Naive thymus-derived CD4-positive, alpha-beta T cell (primary cell): ENCODE measurements at regions not wholly inside any gene's neighbourhood (a gene's known extent, or its start where the extent isn't known, plus 50 kb on each side); places are given as distances from the start of the nearest gene placed in this dataset.

ENCODE experiments used
- ATAC-seq: fragments of 150-1000 bp; cut with Tn5 transposase; 2 replicates; pipeline ENCODE4 v1.10.0; 2021; ENCODE audit warnings: mild to moderate bottlenecking, moderate library complexity
- CTCF ChIA-PET: fragments of 350-600 bp; sonication (Branson Sonifier 250); formaldehyde crosslinking; loops from one replicate; lab custom pipeline; 2021; ENCODE audit warnings: antibody characterized with exemption; lab: Charles Lee
- POLR2A ChIA-PET: fragments of 350-600 bp; sonication (Branson Sonifier 250); formaldehyde crosslinking; loops from one replicate; lab custom pipeline; 2021; ENCODE audit warnings: antibody characterized with exemption, inconsistent platforms; lab: Charles Lee
- DNase-seq, 9 donors: peaks; one replicate each; pipeline versions ENCODE4 v3.0.0 to v3.0.0-alpha.2; 2020 to 2022; ENCODE audit warnings: mixed read lengths in 1 of 9
- H3K27ac ChIP-seq: one replicate; pipeline ENCODE4 v1.7.0; 2013; ENCODE audit warnings: mild to moderate bottlenecking, low read depth, low read length, moderate library complexity
- H3K27me3 ChIP-seq, 2 donors: one replicate each; pipeline ENCODE4 v1.7.0; 2013; ENCODE audit warnings: low read length in 2 of 2, mild to moderate bottlenecking in 2 of 2, moderate library complexity in 2 of 2; ENCODE audit not compliant: control insufficient read depth in 2 of 2, insufficient read depth in 2 of 2
- H3K36me3 ChIP-seq, 3 experiments: 1 replicate in 2 of 3; 2 replicates in 1 of 3; pipeline ENCODE4 v1.7.0; 2013; ENCODE audit warnings: low read length in 3 of 3, mild to moderate bottlenecking in 3 of 3, moderate library complexity in 1 of 3; ENCODE audit not compliant: insufficient read depth in 3 of 3, control insufficient read depth in 2 of 3
- H3K4me1 ChIP-seq, 2 donors: one replicate each; pipeline ENCODE4 v1.7.0; 2013; ENCODE audit warnings: low read length in 2 of 2, mild to moderate bottlenecking in 2 of 2, moderate library complexity in 1 of 2; ENCODE audit not compliant: control insufficient read depth in 2 of 2, insufficient read depth in 2 of 2
- H3K4me3 ChIP-seq: 2 replicates; pipeline ENCODE4 v1.7.0; 2013; ENCODE audit warnings: mild to moderate bottlenecking, low read length
- H3K9me3 ChIP-seq, 3 experiments: 1 replicate in 2 of 3; 2 replicates in 1 of 3; pipeline ENCODE4 v1.7.0; 2013; ENCODE audit warnings: low read length in 3 of 3; ENCODE audit not compliant: control insufficient read depth in 2 of 3
- H3K27ac Mint-ChIP-seq, 9 donors: one replicate each; pipeline ENCODE4 v1.8.0; 2020 to 2022; ENCODE audit warnings: mixed read lengths in 9 of 9, mild to moderate bottlenecking in 8 of 9, moderate library complexity in 5 of 9, inconsistent platforms in 2 of 9
- H3K27me3 Mint-ChIP-seq, 5 donors: one replicate each; pipeline ENCODE4 v1.8.0; 2021 to 2022; ENCODE audit warnings: mixed read lengths in 5 of 5, mild to moderate bottlenecking in 1 of 5
- H3K36me3 Mint-ChIP-seq, 5 donors: one replicate each; pipeline ENCODE4 v1.8.0; 2020 to 2022; ENCODE audit warnings: mixed read lengths in 5 of 5, mild to moderate bottlenecking in 3 of 5, inconsistent platforms in 1 of 5
- H3K4me1 Mint-ChIP-seq, 7 donors: one replicate each; pipeline ENCODE4 v1.8.0; 2020 to 2022; ENCODE audit warnings: mixed read lengths in 7 of 7, mild to moderate bottlenecking in 3 of 7, inconsistent platforms in 1 of 7
- H3K4me3 Mint-ChIP-seq, 10 donors: one replicate each; pipeline ENCODE4 v1.8.0; 2020 to 2022; ENCODE audit warnings: mild to moderate bottlenecking in 10 of 10, mixed read lengths in 10 of 10, moderate library complexity in 6 of 10, inconsistent platforms in 2 of 10
- H3K9me3 Mint-ChIP-seq, 11 donors: one replicate each; pipeline ENCODE4 v1.8.0; 2020 to 2022; ENCODE audit warnings: mixed read lengths in 11 of 11, mild to moderate bottlenecking in 4 of 11, inconsistent platforms in 1 of 11, moderate library complexity in 1 of 11
- intact Hi-C, 2 donors: fragments of 100-400 bp; cut with micrococcal nuclease; formaldehyde crosslinking; loops; one replicate each; pipeline ENCODE4 v1.15.1; 2023

GRCh38 chrX:112137276-112137675, 54.7 kb upstream of the TRPC5 start:
- H3K27ac Mint-ChIP-seq, result no peak overlapping the region
- H3K27ac ChIP-seq, result no peak overlapping the region
- H3K9me3 ChIP-seq, result no peaks in the 10 kb centered on the region
- ChIA-PET POLR2A (no interaction called here), CTCF (no interaction called here)
- no peak overlapping the region for H3K4me3 Mint-ChIP-seq
- no peak overlapping the region for H3K4me3 ChIP-seq
- DNase-seq (no peak), ATAC-seq (no peak)
- intact Hi-C loops, result no loop called here
- no peaks in the 10 kb centered on the region for H3K36me3 ChIP-seq
- no peaks in the 10 kb centered on the region for H3K4me1 Mint-ChIP-seq
- no peaks in the 10 kb centered on the region for H3K27me3 ChIP-seq
- no peaks in the 10 kb centered on the region for H3K27me3 Mint-ChIP-seq
- H3K9me3 Mint-ChIP-seq, result peaks cover 0 to 3% (median 0%) of the 10 kb centered on the region in 11 donors
- no peaks in the 10 kb centered on the region for H3K36me3 Mint-ChIP-seq
- H3K4me1 ChIP-seq, result no peaks in the 10 kb centered on the region
